GM12878 (cell line): ENCODE measurements at regions not wholly inside any gene's neighbourhood (a gene's known extent, or its start where the extent isn't known, plus 50 kb on each side); places are given as distances from the start of the nearest gene placed in this dataset.

Source experiments
- BACH1 ChIP-seq: fragments of 450-650 bp; IDR thresholded peaks from 2 replicates; pipeline ENCODE4 v1.6.1; 2017; ENCODE audit warnings: mild to moderate bottlenecking, borderline replicate concordance
- BHLHE40 ChIP-seq, 2 experiments: fragments of 450-650 bp in 1 of 2; IDR thresholded peaks; 2 replicates each; pipeline ENCODE4 v1.6.1; 2011 to 2017; ENCODE audit warnings: low read depth in 2 of 2, borderline replicate concordance in 1 of 2, improper control_type of control experiment in 1 of 2, low read length in 1 of 2, mild to moderate bottlenecking in 1 of 2
- CHD1 ChIP-seq: IDR thresholded peaks from 2 replicates; pipeline ENCODE4 v1.6.1; 2012; ENCODE audit warnings: low read depth, low read length, improper control_type of control experiment
- CHD2 ChIP-seq: IDR thresholded peaks from 2 replicates; pipeline ENCODE4 v1.6.1; 2011; ENCODE audit warnings: low read depth, low read length, improper control_type of control experiment, borderline replicate concordance
- DPF2 ChIP-seq: fragments of 450-650 bp; IDR thresholded peaks from 2 replicates; pipeline ENCODE4 v1.6.1; 2017; ENCODE audit warnings: mild to moderate bottlenecking
- EGR1 ChIP-seq, 2 experiments: IDR thresholded peaks; 1 replicate in 1 of 2; 2 replicates in 1 of 2; pipeline ENCODE4 v1.6.1; 2011 to 2012; ENCODE audit warnings: low read depth in 2 of 2, low read length in 2 of 2, borderline replicate concordance in 1 of 2, mild to moderate bottlenecking in 1 of 2, moderate library complexity in 1 of 2
- EP300 ChIP-seq, 2 experiments: fragments of 150-350 bp in 1 of 2; IDR thresholded peaks; 2 replicates each; pipeline ENCODE4 v1.6.1; 2011 to 2012; ENCODE audit warnings: low read depth in 2 of 2, low read length in 2 of 2, borderline replicate concordance in 1 of 2, improper control_type of control experiment in 1 of 2, inconsistent platforms in 1 of 2; ENCODE audit not compliant: control insufficient read depth in 1 of 2
- NBN ChIP-seq: fragments of 450-650 bp; IDR thresholded peaks from 2 replicates; pipeline ENCODE4 v1.6.1; 2016
- PKNOX1 ChIP-seq: fragments of 450-650 bp; IDR thresholded peaks from 2 replicates; pipeline ENCODE4 v1.6.1; 2016; ENCODE audit warnings: mild to moderate bottlenecking
- POLR2AphosphoS2 ChIP-seq: IDR thresholded peaks from 2 replicates; pipeline ENCODE4 v1.6.1; 2011; ENCODE audit warnings: low read depth, mild to moderate bottlenecking, low read length, improper control_type of control experiment, moderate library complexity
- RUNX3 ChIP-seq: IDR thresholded peaks from 2 replicates; pipeline ENCODE4 v1.6.1; 2012; ENCODE audit warnings: low read length, inconsistent platforms
- SKIL ChIP-seq: fragments of 450-650 bp; IDR thresholded peaks from 2 replicates; pipeline ENCODE4 v1.6.1; 2017; ENCODE audit warnings: mild to moderate bottlenecking, low read depth, inconsistent platforms; ENCODE audit not compliant: poor library complexity, severe bottlenecking
- TCF7 ChIP-seq: IDR thresholded peaks from 2 replicates; pipeline ENCODE4 v1.6.1; 2014; ENCODE audit warnings: antibody characterized with exemption, borderline replicate concordance
- TF ChIP-seq, protein P1 (sequence below): fragments of 450-650 bp; IDR thresholded peaks from 2 replicates; pipeline ENCODE4 v1.6.1; 2017; ENCODE audit warnings: mild to moderate bottlenecking, moderate library complexity
- TF ChIP-seq, protein P2 (sequence below): IDR thresholded peaks from 2 replicates; pipeline ENCODE4 v1.6.1; 2011; ENCODE audit warnings: low read depth, mild to moderate bottlenecking, low read length, moderate library complexity, borderline replicate concordance; ENCODE audit errors: extremely low read depth
- TF ChIP-seq, protein P3 (sequence below): fragments of 450-650 bp; IDR thresholded peaks from 2 replicates; pipeline ENCODE4 v1.6.1; 2017; ENCODE audit warnings: borderline replicate concordance

- TF ChIP-seq, protein P1, sequence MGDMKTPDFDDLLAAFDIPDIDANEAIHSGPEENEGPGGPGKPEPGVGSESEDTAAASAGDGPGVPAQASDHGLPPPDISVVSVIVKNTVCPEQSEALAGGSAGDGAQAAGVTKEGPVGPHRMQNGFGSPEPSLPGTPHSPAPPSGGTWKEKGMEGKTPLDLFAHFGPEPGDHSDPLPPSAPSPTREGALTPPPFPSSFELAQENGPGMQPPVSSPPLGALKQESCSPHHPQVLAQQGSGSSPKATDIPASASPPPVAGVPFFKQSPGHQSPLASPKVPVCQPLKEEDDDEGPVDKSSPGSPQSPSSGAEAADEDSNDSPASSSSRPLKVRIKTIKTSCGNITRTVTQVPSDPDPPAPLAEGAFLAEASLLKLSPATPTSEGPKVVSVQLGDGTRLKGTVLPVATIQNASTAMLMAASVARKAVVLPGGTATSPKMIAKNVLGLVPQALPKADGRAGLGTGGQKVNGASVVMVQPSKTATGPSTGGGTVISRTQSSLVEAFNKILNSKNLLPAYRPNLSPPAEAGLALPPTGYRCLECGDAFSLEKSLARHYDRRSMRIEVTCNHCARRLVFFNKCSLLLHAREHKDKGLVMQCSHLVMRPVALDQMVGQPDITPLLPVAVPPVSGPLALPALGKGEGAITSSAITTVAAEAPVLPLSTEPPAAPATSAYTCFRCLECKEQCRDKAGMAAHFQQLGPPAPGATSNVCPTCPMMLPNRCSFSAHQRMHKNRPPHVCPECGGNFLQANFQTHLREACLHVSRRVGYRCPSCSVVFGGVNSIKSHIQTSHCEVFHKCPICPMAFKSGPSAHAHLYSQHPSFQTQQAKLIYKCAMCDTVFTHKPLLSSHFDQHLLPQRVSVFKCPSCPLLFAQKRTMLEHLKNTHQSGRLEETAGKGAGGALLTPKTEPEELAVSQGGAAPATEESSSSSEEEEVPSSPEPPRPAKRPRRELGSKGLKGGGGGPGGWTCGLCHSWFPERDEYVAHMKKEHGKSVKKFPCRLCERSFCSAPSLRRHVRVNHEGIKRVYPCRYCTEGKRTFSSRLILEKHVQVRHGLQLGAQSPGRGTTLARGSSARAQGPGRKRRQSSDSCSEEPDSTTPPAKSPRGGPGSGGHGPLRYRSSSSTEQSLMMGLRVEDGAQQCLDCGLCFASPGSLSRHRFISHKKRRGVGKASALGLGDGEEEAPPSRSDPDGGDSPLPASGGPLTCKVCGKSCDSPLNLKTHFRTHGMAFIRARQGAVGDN = no peak; the same call in 1 of the 2 replicates
- TF ChIP-seq PKNOX1 (peak; percentile 22; the same call in 1 of the 2 replicates), BACH1 (peak; percentile 76; the same call in 1 of the 2 replicates), TCF7 (no peak), CHD1 (no peak), EP300 (IDR thresholded peaks at IDR 0.05; ENCODE audit: borderline replicate concordance in 1 of 2, control insufficient read depth in 1 of 2, low read depth in 2 of 2, low read length in 2 of 2) (peak in 1 of 2 experiments; percentile 74; a peak in 1 of 4 replicates), POLR2AphosphoS2 (no peak), RUNX3 (peak; percentile 16; the same call in 1 of the 2 replicates), NBN (peak; percentile 69; the same call in 1 of the 2 replicates), CHD2 (0 out of 2 replicates have a peak, but pooled peaks have one; percentile 28), EGR1 (IDR thresholded peaks at IDR 0.05; ENCODE audit: borderline replicate concordance in 1 of 2, low read depth in 2 of 2, low read length in 2 of 2) (no peak), DPF2 (peak; percentile 68; the same call in 1 of the 2 replicates), BHLHE40 (IDR thresholded peaks at IDR 0.05; ENCODE audit: borderline replicate concordance in 1 of 2, low read depth in 2 of 2, low read length in 1 of 2) (peak; percentile 36 to 57; a peak in 2 of 4 replicates), SKIL (peak; percentile 50)
- TF ChIP-seq, protein P2, sequence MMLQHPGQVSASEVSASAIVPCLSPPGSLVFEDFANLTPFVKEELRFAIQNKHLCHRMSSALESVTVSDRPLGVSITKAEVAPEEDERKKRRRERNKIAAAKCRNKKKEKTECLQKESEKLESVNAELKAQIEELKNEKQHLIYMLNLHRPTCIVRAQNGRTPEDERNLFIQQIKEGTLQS = no peak
- TF ChIP-seq, protein P3, sequence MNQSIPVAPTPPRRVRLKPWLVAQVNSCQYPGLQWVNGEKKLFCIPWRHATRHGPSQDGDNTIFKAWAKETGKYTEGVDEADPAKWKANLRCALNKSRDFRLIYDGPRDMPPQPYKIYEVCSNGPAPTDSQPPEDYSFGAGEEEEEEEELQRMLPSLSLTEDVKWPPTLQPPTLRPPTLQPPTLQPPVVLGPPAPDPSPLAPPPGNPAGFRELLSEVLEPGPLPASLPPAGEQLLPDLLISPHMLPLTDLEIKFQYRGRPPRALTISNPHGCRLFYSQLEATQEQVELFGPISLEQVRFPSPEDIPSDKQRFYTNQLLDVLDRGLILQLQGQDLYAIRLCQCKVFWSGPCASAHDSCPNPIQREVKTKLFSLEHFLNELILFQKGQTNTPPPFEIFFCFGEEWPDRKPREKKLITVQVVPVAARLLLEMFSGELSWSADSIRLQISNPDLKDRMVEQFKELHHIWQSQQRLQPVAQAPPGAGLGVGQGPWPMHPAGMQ = no peak
These were observed 116.6 kb upstream of the TOP3B start (continued) for GRCh38 chr22:22099194-22099486.
